ENCODE measurements at regions not wholly inside any gene's neighbourhood (a gene's known extent, or its start where the extent isn't known, plus 50 kb on each side); places are given as distances from the start of the nearest gene placed in this dataset.

DNA sequence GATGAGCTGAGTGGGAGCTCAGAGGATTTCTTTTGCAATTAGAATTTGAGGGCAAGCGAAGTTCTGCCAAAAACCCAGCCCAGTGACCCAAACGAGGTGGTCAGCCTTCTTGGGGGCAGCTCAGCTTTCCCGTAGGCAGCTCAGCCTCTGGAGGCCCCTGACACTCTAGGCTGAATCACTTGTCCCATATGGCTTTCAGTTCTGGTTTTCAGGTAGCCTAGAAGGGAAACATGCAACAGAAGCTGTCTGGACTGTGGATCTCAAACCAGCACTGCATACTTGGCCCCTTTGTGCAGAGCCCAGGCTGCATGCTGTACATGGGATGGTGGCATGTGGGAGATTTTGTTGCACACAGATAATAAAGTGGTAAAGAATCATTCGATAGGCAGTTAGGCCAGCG, 322.8 kb downstream of the ANKRD30A start:
- Histone ChIP-seq H3K36me3 (ENCODE audit: control insufficient read depth in 4 of 4, insufficient read depth in 3 of 4, low read depth in 1 of 4, low read length in 3 of 4) (no peaks in the 10 kb centered on the region), H3K4me1 (ENCODE audit: control insufficient read depth in 4 of 4, insufficient read depth in 4 of 4, low read length in 3 of 4) (no peaks in the 10 kb centered on the region), H3K27ac (ENCODE audit: low read depth in 1 of 2, low read length in 2 of 2) (no peak overlapping the region), H3K4me3 (ENCODE audit: low read depth in 1 of 3, low read length in 3 of 3) (no peak overlapping the region), H3K27me3 (ENCODE audit: control insufficient read depth in 4 of 4, insufficient read depth in 4 of 4, low read length in 3 of 4) (no peaks in the 10 kb centered on the region), H3K9me3 (ENCODE audit: control insufficient read depth in 4 of 4, low read length in 3 of 4) (peaks cover 0 to 3% (median 0%) of the 10 kb centered on the region in 4 donors), H3K9ac (ENCODE audit: low read depth in 1 of 2, low read length in 2 of 2) (no peak overlapping the region)
- DNase-seq (ENCODE audit: low spot score): no peak
- 50% methylated on average over 5 of the region's 5 CpGs for WGBS
- TF ChIP-seq, protein P1, sequence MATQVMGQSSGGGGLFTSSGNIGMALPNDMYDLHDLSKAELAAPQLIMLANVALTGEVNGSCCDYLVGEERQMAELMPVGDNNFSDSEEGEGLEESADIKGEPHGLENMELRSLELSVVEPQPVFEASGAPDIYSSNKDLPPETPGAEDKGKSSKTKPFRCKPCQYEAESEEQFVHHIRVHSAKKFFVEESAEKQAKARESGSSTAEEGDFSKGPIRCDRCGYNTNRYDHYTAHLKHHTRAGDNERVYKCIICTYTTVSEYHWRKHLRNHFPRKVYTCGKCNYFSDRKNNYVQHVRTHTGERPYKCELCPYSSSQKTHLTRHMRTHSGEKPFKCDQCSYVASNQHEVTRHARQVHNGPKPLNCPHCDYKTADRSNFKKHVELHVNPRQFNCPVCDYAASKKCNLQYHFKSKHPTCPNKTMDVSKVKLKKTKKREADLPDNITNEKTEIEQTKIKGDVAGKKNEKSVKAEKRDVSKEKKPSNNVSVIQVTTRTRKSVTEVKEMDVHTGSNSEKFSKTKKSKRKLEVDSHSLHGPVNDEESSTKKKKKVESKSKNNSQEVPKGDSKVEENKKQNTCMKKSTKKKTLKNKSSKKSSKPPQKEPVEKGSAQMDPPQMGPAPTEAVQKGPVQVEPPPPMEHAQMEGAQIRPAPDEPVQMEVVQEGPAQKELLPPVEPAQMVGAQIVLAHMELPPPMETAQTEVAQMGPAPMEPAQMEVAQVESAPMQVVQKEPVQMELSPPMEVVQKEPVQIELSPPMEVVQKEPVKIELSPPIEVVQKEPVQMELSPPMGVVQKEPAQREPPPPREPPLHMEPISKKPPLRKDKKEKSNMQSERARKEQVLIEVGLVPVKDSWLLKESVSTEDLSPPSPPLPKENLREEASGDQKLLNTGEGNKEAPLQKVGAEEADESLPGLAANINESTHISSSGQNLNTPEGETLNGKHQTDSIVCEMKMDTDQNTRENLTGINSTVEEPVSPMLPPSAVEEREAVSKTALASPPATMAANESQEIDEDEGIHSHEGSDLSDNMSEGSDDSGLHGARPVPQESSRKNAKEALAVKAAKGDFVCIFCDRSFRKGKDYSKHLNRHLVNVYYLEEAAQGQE (IDR thresholded peaks at IDR 0.05): no peak
- TF ChIP-seq GABPA (IDR thresholded peaks at IDR 0.05 in 1 of 2, conservative IDR thresholded peaks at IDR 0.05 in 1 of 2) (no peak), FOXA1 (IDR thresholded peaks at IDR 0.05) (no peak), TAF1 (conservative IDR thresholded peaks at IDR 0.05) (no peak), RAD21 (IDR thresholded peaks at IDR 0.05) (no peak), YY1 (IDR thresholded peaks at IDR 0.05) (no peak), RXRA (IDR thresholded peaks at IDR 0.05) (no peak)
- TF ChIP-seq, protein P2, sequence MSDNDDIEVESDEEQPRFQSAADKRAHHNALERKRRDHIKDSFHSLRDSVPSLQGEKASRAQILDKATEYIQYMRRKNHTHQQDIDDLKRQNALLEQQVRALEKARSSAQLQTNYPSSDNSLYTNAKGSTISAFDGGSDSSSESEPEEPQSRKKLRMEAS (IDR thresholded peaks at IDR 0.05): no peak
- TF ChIP-seq, protein P3, sequence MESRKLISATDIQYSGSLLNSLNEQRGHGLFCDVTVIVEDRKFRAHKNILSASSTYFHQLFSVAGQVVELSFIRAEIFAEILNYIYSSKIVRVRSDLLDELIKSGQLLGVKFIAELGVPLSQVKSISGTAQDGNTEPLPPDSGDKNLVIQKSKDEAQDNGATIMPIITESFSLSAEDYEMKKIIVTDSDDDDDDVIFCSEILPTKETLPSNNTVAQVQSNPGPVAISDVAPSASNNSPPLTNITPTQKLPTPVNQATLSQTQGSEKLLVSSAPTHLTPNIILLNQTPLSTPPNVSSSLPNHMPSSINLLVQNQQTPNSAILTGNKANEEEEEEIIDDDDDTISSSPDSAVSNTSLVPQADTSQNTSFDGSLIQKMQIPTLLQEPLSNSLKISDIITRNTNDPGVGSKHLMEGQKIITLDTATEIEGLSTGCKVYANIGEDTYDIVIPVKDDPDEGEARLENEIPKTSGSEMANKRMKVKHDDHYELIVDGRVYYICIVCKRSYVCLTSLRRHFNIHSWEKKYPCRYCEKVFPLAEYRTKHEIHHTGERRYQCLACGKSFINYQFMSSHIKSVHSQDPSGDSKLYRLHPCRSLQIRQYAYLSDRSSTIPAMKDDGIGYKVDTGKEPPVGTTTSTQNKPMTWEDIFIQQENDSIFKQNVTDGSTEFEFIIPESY (IDR thresholded peaks at IDR 0.05): no peak
- TF ChIP-seq, protein P4, sequence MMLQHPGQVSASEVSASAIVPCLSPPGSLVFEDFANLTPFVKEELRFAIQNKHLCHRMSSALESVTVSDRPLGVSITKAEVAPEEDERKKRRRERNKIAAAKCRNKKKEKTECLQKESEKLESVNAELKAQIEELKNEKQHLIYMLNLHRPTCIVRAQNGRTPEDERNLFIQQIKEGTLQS (IDR thresholded peaks at IDR 0.05): no peak

DNA sequence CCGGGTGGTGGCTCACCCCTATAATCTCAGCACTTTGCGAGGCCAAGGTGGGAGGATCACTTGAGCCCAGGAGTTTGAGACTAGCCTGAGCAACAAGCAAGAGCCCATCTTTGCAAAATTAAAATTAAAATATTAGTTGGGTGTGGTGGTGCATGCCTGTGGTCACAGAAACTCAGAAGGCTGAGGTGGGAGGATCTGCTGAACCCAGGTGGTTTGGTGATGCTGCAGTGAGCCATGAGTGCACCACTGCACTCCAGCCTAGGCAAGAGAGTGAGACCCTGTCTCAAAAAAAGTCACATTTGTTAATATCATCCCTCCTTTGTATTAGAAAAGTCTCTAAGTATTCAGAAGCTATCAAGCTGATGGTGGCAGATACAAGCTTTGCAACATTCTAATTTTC, 317.5 kb downstream of the ANKRD30A start:
- 51% methylated on average over 2 of the region's 2 CpGs for WGBS
- H3K4me1 ChIP-seq (ENCODE audit: control insufficient read depth in 4 of 4, insufficient read depth in 4 of 4, low read length in 3 of 4): no peaks in the 10 kb centered on the region
- H3K9me3 ChIP-seq (ENCODE audit: control insufficient read depth in 4 of 4, low read length in 3 of 4): no peaks in the 10 kb centered on the region
- DNase-seq (ENCODE audit: low spot score): no peak
- peaks cover 0 to 2% (median 0%) of the 10 kb centered on the region in 4 donors for H3K27me3 ChIP-seq (ENCODE audit: control insufficient read depth in 4 of 4, insufficient read depth in 4 of 4, low read length in 3 of 4)
- no peak overlapping the region for H3K9ac ChIP-seq (ENCODE audit: low read depth in 1 of 2, low read length in 2 of 2)
- no peak overlapping the region for H3K4me3 ChIP-seq (ENCODE audit: low read depth in 1 of 3, low read length in 3 of 3)
- H3K27ac ChIP-seq (ENCODE audit: low read depth in 1 of 2, low read length in 2 of 2): no peak overlapping the region
- H3K36me3 ChIP-seq (ENCODE audit: control insufficient read depth in 4 of 4, insufficient read depth in 3 of 4, low read depth in 1 of 4, low read length in 3 of 4): no peaks in the 10 kb centered on the region
- TF ChIP-seq, protein P3 (IDR thresholded peaks at IDR 0.05): no peak
- no peak for TF ChIP-seq GABPA (IDR thresholded peaks at IDR 0.05 in 1 of 2, conservative IDR thresholded peaks at IDR 0.05 in 1 of 2)
- TF ChIP-seq, protein P1 (IDR thresholded peaks at IDR 0.05): no peak
- TF ChIP-seq SP1 (IDR thresholded peaks at IDR 0.05): no peak
- TF ChIP-seq HNF4A (conservative IDR thresholded peaks at IDR 0.05): no peak
- TF ChIP-seq FOXA2 (IDR thresholded peaks at IDR 0.05): no peak
- no peak for TF ChIP-seq TAF1 (conservative IDR thresholded peaks at IDR 0.05)
- no peak for TF ChIP-seq NR2F2 (IDR thresholded peaks at IDR 0.05)
- no peak for TF ChIP-seq YY1 (IDR thresholded peaks at IDR 0.05)
- TF ChIP-seq JUND (IDR thresholded peaks at IDR 0.05): no peak
- TF ChIP-seq FOXA1 (IDR thresholded peaks at IDR 0.05): no peak
- TF ChIP-seq, protein P4 (IDR thresholded peaks at IDR 0.05): no peak
- TF ChIP-seq, protein P5, sequence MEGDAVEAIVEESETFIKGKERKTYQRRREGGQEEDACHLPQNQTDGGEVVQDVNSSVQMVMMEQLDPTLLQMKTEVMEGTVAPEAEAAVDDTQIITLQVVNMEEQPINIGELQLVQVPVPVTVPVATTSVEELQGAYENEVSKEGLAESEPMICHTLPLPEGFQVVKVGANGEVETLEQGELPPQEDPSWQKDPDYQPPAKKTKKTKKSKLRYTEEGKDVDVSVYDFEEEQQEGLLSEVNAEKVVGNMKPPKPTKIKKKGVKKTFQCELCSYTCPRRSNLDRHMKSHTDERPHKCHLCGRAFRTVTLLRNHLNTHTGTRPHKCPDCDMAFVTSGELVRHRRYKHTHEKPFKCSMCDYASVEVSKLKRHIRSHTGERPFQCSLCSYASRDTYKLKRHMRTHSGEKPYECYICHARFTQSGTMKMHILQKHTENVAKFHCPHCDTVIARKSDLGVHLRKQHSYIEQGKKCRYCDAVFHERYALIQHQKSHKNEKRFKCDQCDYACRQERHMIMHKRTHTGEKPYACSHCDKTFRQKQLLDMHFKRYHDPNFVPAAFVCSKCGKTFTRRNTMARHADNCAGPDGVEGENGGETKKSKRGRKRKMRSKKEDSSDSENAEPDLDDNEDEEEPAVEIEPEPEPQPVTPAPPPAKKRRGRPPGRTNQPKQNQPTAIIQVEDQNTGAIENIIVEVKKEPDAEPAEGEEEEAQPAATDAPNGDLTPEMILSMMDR (IDR thresholded peaks at IDR 0.05; ENCODE audit: low read depth, low read length, missing input control): no peak
- no peak for TF ChIP-seq RAD21 (IDR thresholded peaks at IDR 0.05)

Measured in liver (tissue), 8 donors.